DND-41 (cell line): ENCODE measurements at regions not wholly inside any gene's neighbourhood (a gene's known extent, or its start where the extent isn't known, plus 50 kb on each side); places are given as distances from the start of the nearest gene placed in this dataset.
"Not testable (repeated sequence)": the region's sequence is repeated elsewhere in the genome, so short reads cannot be mapped to it uniquely, and the experiment has no call there.

ENCODE experiments used
- ATAC-seq: fragments of 200-7000 bp; cut with Tn5 transposase; 3 replicates; pipeline ENCODE4 v1.9.1; 2021; ENCODE audit warnings: low read depth; ENCODE audit not compliant: insufficient read depth
- DNase-seq: peaks from one replicate; pipeline ENCODE4 v3.0.0-alpha.2; 2020
- H2AFZ ChIP-seq: 2 replicates; pipeline ENCODE4 v1.6.0; 2012; ENCODE audit warnings: low read depth, low read length
- H3K27ac ChIP-seq: 2 replicates; pipeline ENCODE4 v1.5.1; 2012; ENCODE audit warnings: low read length, inconsistent platforms
- H3K27me3 ChIP-seq: fragments of 200-600 bp; sonication (generic); 2 replicates; pipeline ENCODE4 v1.6.0; 2012; ENCODE audit warnings: low read length, mild to moderate bottlenecking, inconsistent platforms; ENCODE audit not compliant: insufficient read depth, poor library complexity
- H3K36me3 ChIP-seq: 2 replicates; pipeline ENCODE4 v1.5.1; 2012; ENCODE audit warnings: low read length, inconsistent platforms; ENCODE audit not compliant: insufficient read depth
- H3K4me1 ChIP-seq: 2 replicates; pipeline ENCODE4 v1.5.1; 2012; ENCODE audit warnings: mild to moderate bottlenecking, low read length; ENCODE audit not compliant: insufficient read depth
- H3K4me2 ChIP-seq: 2 replicates; pipeline ENCODE4 v1.6.0; 2012; ENCODE audit warnings: mild to moderate bottlenecking, moderate library complexity, low read length, inconsistent platforms; ENCODE audit not compliant: insufficient read depth
- H3K4me3 ChIP-seq, 2 experiments: fragments of 200-600 bp in 1 of 2; shearing (Covaris generic) in 1 of 2; 2 replicates each; pipeline ENCODE4 v1.5.1; 2012 to 2016; ENCODE audit warnings: inconsistent platforms in 2 of 2, low read length in 2 of 2, mild to moderate bottlenecking in 2 of 2, low read depth in 1 of 2, moderate library complexity in 1 of 2
- H3K79me2 ChIP-seq: 2 replicates; pipeline ENCODE4 v1.6.0; 2012; ENCODE audit warnings: low read length, inconsistent platforms; ENCODE audit not compliant: insufficient read depth
- H3K9ac ChIP-seq: 2 replicates; pipeline ENCODE4 v1.6.0; 2012; ENCODE audit warnings: low read depth, mild to moderate bottlenecking, inconsistent platforms, low read length, moderate library complexity
- H3K9me3 ChIP-seq: 2 replicates; pipeline ENCODE4 v1.5.1; 2012; ENCODE audit warnings: low read length, moderate library complexity, mild to moderate bottlenecking, inconsistent platforms; ENCODE audit not compliant: insufficient read depth, severe bottlenecking
- H4K20me1 ChIP-seq: 2 replicates; pipeline ENCODE4 v1.6.0; 2012; ENCODE audit warnings: low read length; ENCODE audit not compliant: insufficient read depth
- EZH2 ChIP-seq: IDR thresholded peaks from 3 replicates; pipeline ENCODE4 v1.6.1; 2012; ENCODE audit warnings: borderline replicate concordance, low read depth, mild to moderate bottlenecking, moderate library complexity, low read length, inconsistent platforms; ENCODE audit not compliant: severe bottlenecking
- TF ChIP-seq, protein P1 (sequence below): IDR thresholded peaks from 2 replicates; pipeline ENCODE4 v1.5.1; 2012; ENCODE audit warnings: borderline replicate concordance, low read length, moderate library complexity, mild to moderate bottlenecking; ENCODE audit not compliant: poor library complexity, severe bottlenecking; ENCODE audit errors: extremely low read depth

DNA sequence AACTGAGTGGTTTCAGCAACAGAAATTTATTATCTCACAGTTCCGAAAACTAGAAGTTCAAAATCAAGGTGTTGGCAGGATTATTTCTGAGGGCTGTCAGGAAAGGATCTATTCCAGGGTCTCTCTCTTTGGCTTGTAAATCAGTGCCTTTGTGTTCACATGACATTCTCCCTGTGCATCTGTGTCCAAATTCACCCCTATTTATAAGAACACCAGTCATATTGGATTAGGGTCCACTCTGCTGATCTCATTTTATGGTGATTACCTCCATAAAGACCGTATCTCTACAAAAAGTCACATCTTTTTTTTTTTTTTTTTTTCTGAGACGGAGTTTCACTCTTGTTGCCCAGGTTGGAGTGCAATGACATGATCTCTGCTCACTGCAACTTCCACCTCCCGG is 68.6 kb upstream of the MARCKS start:
- H3K9ac ChIP-seq, result no peak overlapping the region
- no peak overlapping the region for H3K4me2 ChIP-seq
- no peaks in the 10 kb centered on the region for H3K27me3 ChIP-seq
- H4K20me1 ChIP-seq, result no peaks in the 10 kb centered on the region
- H3K36me3 ChIP-seq, result no peaks in the 10 kb centered on the region
- ATAC-seq (no peak), DNase-seq (no peak)
- H3K9me3 ChIP-seq, result no peaks in the 10 kb centered on the region
- no peak for TF ChIP-seq EZH2
- TF ChIP-seq, protein P1, sequence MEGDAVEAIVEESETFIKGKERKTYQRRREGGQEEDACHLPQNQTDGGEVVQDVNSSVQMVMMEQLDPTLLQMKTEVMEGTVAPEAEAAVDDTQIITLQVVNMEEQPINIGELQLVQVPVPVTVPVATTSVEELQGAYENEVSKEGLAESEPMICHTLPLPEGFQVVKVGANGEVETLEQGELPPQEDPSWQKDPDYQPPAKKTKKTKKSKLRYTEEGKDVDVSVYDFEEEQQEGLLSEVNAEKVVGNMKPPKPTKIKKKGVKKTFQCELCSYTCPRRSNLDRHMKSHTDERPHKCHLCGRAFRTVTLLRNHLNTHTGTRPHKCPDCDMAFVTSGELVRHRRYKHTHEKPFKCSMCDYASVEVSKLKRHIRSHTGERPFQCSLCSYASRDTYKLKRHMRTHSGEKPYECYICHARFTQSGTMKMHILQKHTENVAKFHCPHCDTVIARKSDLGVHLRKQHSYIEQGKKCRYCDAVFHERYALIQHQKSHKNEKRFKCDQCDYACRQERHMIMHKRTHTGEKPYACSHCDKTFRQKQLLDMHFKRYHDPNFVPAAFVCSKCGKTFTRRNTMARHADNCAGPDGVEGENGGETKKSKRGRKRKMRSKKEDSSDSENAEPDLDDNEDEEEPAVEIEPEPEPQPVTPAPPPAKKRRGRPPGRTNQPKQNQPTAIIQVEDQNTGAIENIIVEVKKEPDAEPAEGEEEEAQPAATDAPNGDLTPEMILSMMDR, result no peak
- no peak overlapping the region for H3K27ac ChIP-seq
- H3K79me2 ChIP-seq, result no peaks in the 10 kb centered on the region
- no peak overlapping the region for H2AFZ ChIP-seq
- H3K4me3 ChIP-seq, result no peak overlapping the region
- 0 out of 2 replicates have a peak, but pooled peaks cover 3% of the 10 kb centered on the region for H3K4me1 ChIP-seq

DNA sequence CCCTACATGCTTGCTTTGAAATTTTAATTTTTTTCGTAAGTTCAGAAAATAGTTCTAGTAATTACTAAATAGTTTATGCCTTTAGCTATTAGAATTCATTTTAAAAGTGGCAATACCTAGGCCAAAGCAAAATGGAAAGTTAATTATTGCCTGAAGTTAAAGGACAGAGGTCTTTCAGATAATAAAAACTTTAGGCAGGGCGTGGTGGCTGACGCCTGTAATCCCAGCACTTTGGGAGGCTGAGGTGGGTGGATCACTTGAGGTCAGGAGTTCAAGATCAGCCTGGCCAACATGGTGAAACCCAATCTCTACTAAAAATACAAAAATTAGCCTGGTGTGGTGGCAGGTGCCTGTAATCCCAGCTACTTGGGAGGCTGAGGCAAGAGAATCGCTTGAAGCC is 65.9 kb upstream of the MARCKS start:
- not testable (repeated sequence) for DNase-seq, ATAC-seq, H3K9ac ChIP-seq, H3K4me2 ChIP-seq, H3K4me1 ChIP-seq, H2AFZ ChIP-seq, H3K79me2 ChIP-seq, H4K20me1 ChIP-seq, H3K27ac ChIP-seq, H3K9me3 ChIP-seq, H3K4me3 ChIP-seq, H3K36me3 ChIP-seq, H3K27me3 ChIP-seq

DNA sequence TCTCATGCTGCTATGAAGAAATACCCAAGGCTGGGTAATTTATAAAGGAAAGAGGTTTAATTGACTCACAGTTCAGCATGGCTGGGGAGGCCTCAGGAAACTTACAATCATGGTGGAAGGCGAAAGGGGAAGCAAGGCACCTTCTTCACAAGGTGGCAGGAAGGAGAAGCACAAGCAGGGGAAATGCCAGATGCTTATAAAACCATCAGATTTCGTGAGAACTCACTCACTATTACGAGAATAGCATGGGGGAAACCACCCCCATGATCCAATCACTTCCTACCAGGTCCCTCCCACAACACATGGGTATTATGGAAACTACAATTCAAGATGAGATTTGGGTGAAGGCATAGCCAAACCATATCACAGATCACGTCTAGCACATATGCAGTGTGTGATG is 61.8 kb upstream of the MARCKS start:
- not testable (repeated sequence) for H3K4me1 ChIP-seq, H3K27me3 ChIP-seq, ATAC-seq, H3K9ac ChIP-seq, DNase-seq, H4K20me1 ChIP-seq, H3K9me3 ChIP-seq, H3K36me3 ChIP-seq, H3K4me3 ChIP-seq, H3K4me2 ChIP-seq, H3K79me2 ChIP-seq, H2AFZ ChIP-seq, H3K27ac ChIP-seq

DNA sequence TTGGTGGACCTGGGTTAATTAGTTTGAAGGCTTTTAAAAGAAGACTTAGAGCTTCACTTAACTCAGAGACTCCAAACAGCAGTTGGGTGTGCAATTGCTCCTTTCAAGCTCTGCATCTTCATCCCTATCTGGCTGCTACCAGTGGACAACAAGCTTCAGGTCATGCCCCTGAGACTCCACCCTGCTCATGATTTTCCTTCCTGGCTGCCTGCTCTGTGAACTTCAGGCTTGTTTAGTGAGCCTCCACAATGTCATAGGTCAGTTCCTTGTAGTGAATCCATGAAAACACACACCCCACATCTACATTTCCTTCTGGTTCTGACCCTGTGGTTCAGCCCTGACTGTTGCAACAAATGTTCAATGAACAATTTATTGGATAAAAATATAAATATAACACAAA is 61.1 kb upstream of the MARCKS start:
- no peak for TF ChIP-seq EZH2
- TF ChIP-seq, protein P1, result no peak
- Histone ChIP-seq H3K36me3 (no peaks in the 10 kb centered on the region), H3K9ac (no peak overlapping the region)

DNA sequence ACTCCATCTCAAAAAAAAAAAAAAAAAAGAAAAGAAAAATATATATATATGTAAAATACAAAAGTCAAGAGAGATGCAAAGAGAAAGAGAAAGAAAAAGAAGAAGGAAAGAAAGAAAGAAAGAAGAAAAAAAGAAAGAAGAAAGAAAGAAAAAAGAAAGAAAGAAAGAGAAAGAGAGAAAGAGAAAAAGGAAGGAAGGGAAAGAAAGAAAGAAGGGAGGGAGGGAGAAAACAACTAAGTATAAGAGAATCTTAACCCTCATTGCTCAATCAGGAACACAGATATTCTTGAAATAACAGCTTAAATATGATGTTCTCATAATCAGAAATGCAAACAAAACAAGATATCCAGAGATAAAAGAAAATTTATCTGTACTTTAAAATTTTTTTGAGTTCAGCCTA is 54.4 kb upstream of the MARCKS start:
- DNase-seq (no peak), ATAC-seq (no peak)
- Histone ChIP-seq H2AFZ (no peak overlapping the region), H3K27me3 (no peaks in the 10 kb centered on the region), H4K20me1 (no peaks in the 10 kb centered on the region), H3K9ac (no peak overlapping the region), H3K4me2 (no peak overlapping the region), H3K9me3 (no peaks in the 10 kb centered on the region), H3K36me3 (no peaks in the 10 kb centered on the region), H3K4me1 (no peaks in the 10 kb centered on the region), H3K27ac (no peak overlapping the region), H3K4me3 (no peak overlapping the region), H3K79me2 (no peaks in the 10 kb centered on the region)
- TF ChIP-seq, protein P1, result no peak
- TF ChIP-seq EZH2, result no peak

More for the DNA sequence above, 61.1 kb upstream of the MARCKS start:
- H3K9me3 ChIP-seq, result no peaks in the 10 kb centered on the region
- no peak overlapping the region for H2AFZ ChIP-seq
- ATAC-seq (no peak), DNase-seq (no peak)
- H3K27ac ChIP-seq, result no peak overlapping the region
- H3K4me2 ChIP-seq, result no peak overlapping the region
- H3K4me1 ChIP-seq, result 0 out of 2 replicates have a peak, but pooled peaks cover 3% of the 10 kb centered on the region
- H3K79me2 ChIP-seq, result no peaks in the 10 kb centered on the region
- no peaks in the 10 kb centered on the region for H4K20me1 ChIP-seq
- H3K27me3 ChIP-seq, result no peaks in the 10 kb centered on the region
- H3K4me3 ChIP-seq, result no peak overlapping the region
